AG04449 (cell line): ENCODE measurements at regions not wholly inside any gene's neighbourhood (a gene's known extent, or its start where the extent isn't known, plus 50 kb on each side); places are given as distances from the start of the nearest gene placed in this dataset.

ENCODE experiments used
- CTCF ChIA-PET: fragments of 350-600 bp; formaldehyde crosslinking; extraction: SDS; loops from one replicate; lab custom pipeline; 2021; ENCODE audit warnings: antibody characterized with exemption; lab: Yijun Ruan, JAX
- POLR2A ChIA-PET: fragments of 400-600, 350-600 bp; formaldehyde crosslinking; extraction: SDS; loops from one replicate; lab custom pipeline; 2020; ENCODE audit warnings: antibody characterized with exemption, inconsistent platforms; lab: Yijun Ruan, JAX
- DNase-seq: peaks from one replicate; pipeline ENCODE4 v3.0.0-alpha.2; 2010; ENCODE audit warnings: low read depth, low spot score
- H3K4me3 ChIP-seq: 2 replicates; pipeline ENCODE4 v1.5.1; 2011; ENCODE audit warnings: low read depth, mild to moderate bottlenecking, control low read depth, low read length
- CTCF ChIP-seq: IDR thresholded peaks from one replicate; pipeline ENCODE4 v1.5.1; 2011; ENCODE audit warnings: mild to moderate bottlenecking, moderate library complexity, low read length, control low read depth, inconsistent platforms; ENCODE audit not compliant: insufficient read depth; ENCODE audit errors: missing control alignments

GRCh38 chr2:37425408-37425807 is 81.0 kb downstream of the QPCT start:
- ChIA-PET POLR2A (no interaction called here), CTCF (interaction anchor here (0.9 to 3.0 kb wide), 4 partner anchors 11 to 452 kb away, joined by 3 to 11 read pairs (median 5); no protein-coding TSS in a partner anchor)
- no peak for DNase-seq
- H3K4me3 ChIP-seq = no peak overlapping the region
- no peak for TF ChIP-seq CTCF

- CTCF ChIA-PET = interaction anchor here (1.6 to 2.5 kb wide), 2 partner anchors 13 to 14 kb away, joined by 3 to 7 read pairs; no protein-coding TSS in a partner anchor
- DNase-seq = no peak
- POLR2A ChIA-PET = no interaction called here
- TF ChIP-seq CTCF = no peak
- H3K4me3 ChIP-seq = no peak overlapping the region
Observed at GRCh38 chr2:37427241-37427640, 82.8 kb downstream of the QPCT start.

- DNase-seq = no peak
- POLR2A ChIA-PET = interaction anchor here (0.7 kb wide), 1 partner anchor 14 kb away, joined by 4 read pairs; no protein-coding TSS in a partner anchor
- CTCF ChIA-PET = interaction anchor here (1.6 to 2.8 kb wide), 2 partner anchors 11 to 22 kb away, joined by 6 to 11 read pairs; no protein-coding TSS in a partner anchor
- no peak overlapping the region for H3K4me3 ChIP-seq
- no peak for TF ChIP-seq CTCF
Observed at GRCh38 chr2:37436323-37436722, 91.9 kb downstream of the QPCT start.

GRCh38 chr2:37439131-37439642 is 94.8 kb downstream of the QPCT start:
- CTCF ChIA-PET = no interaction called here
- H3K4me3 ChIP-seq = no peak overlapping the region
- no peak for DNase-seq
- no peak for TF ChIP-seq CTCF
- POLR2A ChIA-PET = no interaction called here

GRCh38 chr2:37441055-37441454 is 96.6 kb downstream of the QPCT start:
- no peak for TF ChIP-seq CTCF
- ChIA-PET POLR2A (no interaction called here), CTCF (no interaction called here)
- no peak for DNase-seq
- H3K4me3 ChIP-seq = no peak overlapping the region

GRCh38 chr2:37443082-37443481 is 98.7 kb downstream of the QPCT start:
- DNase-seq = no peak
- ChIA-PET CTCF (no interaction called here), POLR2A (no interaction called here)
- no peak overlapping the region for H3K4me3 ChIP-seq
- TF ChIP-seq CTCF = no peak
